Lung (tissue), 11 donors: ENCODE measurements at regions not wholly inside any gene's neighbourhood (a gene's known extent, or its start where the extent isn't known, plus 50 kb on each side); places are given as distances from the start of the nearest gene placed in this dataset.

Source experiments
- ATAC-seq: fragments of 200-7000 bp; cut with Tn5 transposase; one replicate; pipeline ENCODE4 v1.9.1; 2020; ENCODE audit warnings: moderate number of reproducible peaks; ENCODE audit not compliant: insufficient read depth, low FRiP score
- DNase-seq, 3 donors: peaks; one replicate each; pipeline ENCODE4 v3.0.0-alpha.2; 2013 to 2017
- H3K27ac ChIP-seq, 2 donors: one replicate each; pipeline ENCODE4 v1.5.1; 2013; ENCODE audit warnings: mild to moderate bottlenecking in 2 of 2, moderate library complexity in 2 of 2, control low read depth in 1 of 2, inconsistent platforms in 1 of 2, low read depth in 1 of 2, low read length in 1 of 2
- H3K27me3 ChIP-seq, 3 donors: one replicate each; pipeline ENCODE4 v1.5.1; 2013; ENCODE audit warnings: low read length in 2 of 3; ENCODE audit not compliant: control insufficient read depth in 3 of 3, insufficient read depth in 3 of 3
- H3K36me3 ChIP-seq, 4 donors: one replicate each; pipeline ENCODE4 v1.5.1; 2013; ENCODE audit warnings: low read length in 4 of 4, mild to moderate bottlenecking in 1 of 4, moderate library complexity in 1 of 4; ENCODE audit not compliant: control insufficient read depth in 4 of 4, insufficient read depth in 4 of 4
- H3K4me1 ChIP-seq, 5 donors: one replicate each; pipeline ENCODE4 v1.5.1; 2013; ENCODE audit warnings: low read length in 5 of 5, mild to moderate bottlenecking in 2 of 5, moderate library complexity in 1 of 5; ENCODE audit not compliant: control insufficient read depth in 5 of 5, insufficient read depth in 5 of 5
- H3K4me3 ChIP-seq: one replicate; pipeline ENCODE4 v1.5.1; 2013; ENCODE audit warnings: mild to moderate bottlenecking, control low read depth, moderate library complexity
- H3K9ac ChIP-seq, 2 donors: one replicate each; pipeline ENCODE4 v1.5.1; 2013; ENCODE audit warnings: low read length in 2 of 2, control low read depth in 1 of 2; ENCODE audit not compliant: insufficient read depth in 1 of 2
- H3K9me3 ChIP-seq, 4 donors: one replicate each; pipeline ENCODE4 v1.5.1; 2013; ENCODE audit warnings: low read length in 3 of 4, mild to moderate bottlenecking in 1 of 4, moderate library complexity in 1 of 4; ENCODE audit not compliant: control insufficient read depth in 4 of 4, insufficient read depth in 3 of 4
- WGBS, 2 donors: extraction: QIAGEN DNeasy Blood & Tissue Kit; methylation state at CpG; one replicate each; pipeline ENCODE4 v1.1.7; 2013; 5-methylcytosine and 5-hydroxymethylcytosine counted together
- TF ChIP-seq, protein P1 (sequence below): IDR thresholded peaks from 2 replicates; pipeline ENCODE4 v1.5.1; 2012; ENCODE audit warnings: mild to moderate bottlenecking; ENCODE audit errors: control extremely low read depth, extremely low read depth
- donor health status: control.
- donor health status: control.
- donor health status: Bipolar disorder and iron deficiency.
- donor health status: healthy.
- donor health status: DM: yes; HTN: yes; CAD: no.

DNA sequence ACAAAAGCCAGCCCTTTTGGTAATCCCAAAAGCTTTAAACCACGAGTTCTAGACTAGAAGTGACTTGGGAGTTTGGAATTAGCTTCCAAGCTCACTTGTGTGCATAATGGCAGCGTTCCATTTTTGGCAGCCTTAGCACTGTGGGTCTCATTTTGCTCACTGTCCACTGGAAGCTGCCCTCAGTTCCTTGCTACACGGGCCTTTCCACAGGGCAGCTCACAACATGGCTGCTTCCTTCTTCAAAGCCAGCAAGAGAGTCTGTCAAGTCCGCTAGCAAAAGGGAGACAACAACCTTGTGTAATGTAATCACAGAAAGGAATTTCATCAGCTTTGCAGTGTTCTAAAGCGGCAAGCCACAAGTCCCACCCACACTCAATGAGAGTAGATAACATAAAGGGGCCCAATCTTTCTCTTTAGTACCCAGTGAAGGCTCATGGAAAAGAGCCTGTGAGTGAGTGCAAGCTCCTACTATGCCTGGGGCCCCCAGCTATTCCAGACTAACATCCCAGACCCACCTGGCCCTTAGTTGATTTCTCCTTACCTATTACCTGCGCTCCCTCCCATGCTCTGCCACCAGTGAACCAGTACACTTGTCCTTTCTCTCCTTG lies 168.5 kb upstream of the FOXN2 start:
- Histone ChIP-seq H3K27me3 (no peaks in the 10 kb centered on the region), H3K4me1 (peaks cover 0 to 8% (median 2%) of the 10 kb centered on the region in 5 donors), H3K9me3 (no peaks in the 10 kb centered on the region), H3K36me3 (no peaks in the 10 kb centered on the region), H3K4me3 (no peak overlapping the region), H3K27ac (peak overlapping the region in 1 of 2 donors; percentile 59), H3K9ac (no peak overlapping the region)
- 63 to 68% methylated on average over 6 of the region's 6 CpGs for WGBS, 2 donors
- DNase-seq (peak in 2 of 3 donors; percentile 6 to 24), ATAC-seq (no peak)
- TF ChIP-seq, protein P1, sequence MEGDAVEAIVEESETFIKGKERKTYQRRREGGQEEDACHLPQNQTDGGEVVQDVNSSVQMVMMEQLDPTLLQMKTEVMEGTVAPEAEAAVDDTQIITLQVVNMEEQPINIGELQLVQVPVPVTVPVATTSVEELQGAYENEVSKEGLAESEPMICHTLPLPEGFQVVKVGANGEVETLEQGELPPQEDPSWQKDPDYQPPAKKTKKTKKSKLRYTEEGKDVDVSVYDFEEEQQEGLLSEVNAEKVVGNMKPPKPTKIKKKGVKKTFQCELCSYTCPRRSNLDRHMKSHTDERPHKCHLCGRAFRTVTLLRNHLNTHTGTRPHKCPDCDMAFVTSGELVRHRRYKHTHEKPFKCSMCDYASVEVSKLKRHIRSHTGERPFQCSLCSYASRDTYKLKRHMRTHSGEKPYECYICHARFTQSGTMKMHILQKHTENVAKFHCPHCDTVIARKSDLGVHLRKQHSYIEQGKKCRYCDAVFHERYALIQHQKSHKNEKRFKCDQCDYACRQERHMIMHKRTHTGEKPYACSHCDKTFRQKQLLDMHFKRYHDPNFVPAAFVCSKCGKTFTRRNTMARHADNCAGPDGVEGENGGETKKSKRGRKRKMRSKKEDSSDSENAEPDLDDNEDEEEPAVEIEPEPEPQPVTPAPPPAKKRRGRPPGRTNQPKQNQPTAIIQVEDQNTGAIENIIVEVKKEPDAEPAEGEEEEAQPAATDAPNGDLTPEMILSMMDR: no peak

DNA sequence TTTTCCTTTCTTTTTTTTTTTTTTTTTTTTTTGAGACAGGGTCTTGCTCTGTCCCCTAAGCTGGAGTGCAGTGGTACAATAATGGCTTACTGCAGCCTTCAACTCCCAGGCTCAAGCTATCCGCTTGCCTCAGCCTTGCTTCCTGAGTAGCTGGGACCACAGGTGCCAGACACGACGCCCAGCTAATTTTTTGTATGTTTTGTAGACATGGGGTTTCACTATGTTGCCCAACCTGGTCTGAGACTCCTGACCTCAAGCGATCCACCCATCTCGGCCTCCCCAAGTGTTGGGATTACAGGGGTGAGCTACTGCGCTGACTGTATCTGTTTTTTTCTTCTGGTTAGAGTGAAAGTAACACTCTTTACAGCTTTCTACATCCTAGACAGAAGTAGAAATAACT lies 167.9 kb upstream of the FOXN2 start:
- 58 to 85% methylated on average over 6 of the region's 6 CpGs for WGBS, 2 donors
- no peak for ATAC-seq
- H3K27ac ChIP-seq: no peak overlapping the region

DNA sequence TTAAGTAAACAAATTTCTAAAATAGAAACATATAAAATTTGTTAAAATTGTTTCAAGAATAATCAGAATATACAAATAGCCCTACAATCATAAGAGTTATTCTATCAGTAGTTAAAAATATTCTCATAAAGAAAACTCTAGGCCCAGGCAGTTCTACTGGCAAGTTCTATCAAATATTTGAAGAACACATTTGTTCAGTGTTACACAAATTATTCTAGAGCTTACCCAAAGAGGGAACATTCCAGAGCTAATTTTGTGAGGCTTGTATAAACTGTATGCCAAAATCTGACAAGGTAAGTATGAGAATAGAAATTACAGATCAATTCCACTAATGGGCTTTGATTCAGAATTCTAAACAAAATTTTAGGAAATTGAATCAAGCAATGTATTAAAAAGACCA lies 166.8 kb upstream of the FOXN2 start:
- H3K9me3 ChIP-seq: no peaks in the 10 kb centered on the region
- no peak overlapping the region for H3K9ac ChIP-seq
- no peaks in the 10 kb centered on the region for H3K27me3 ChIP-seq
- H3K4me3 ChIP-seq: no peak overlapping the region
- H3K36me3 ChIP-seq: no peaks in the 10 kb centered on the region
- ATAC-seq: no peak
- no peak for DNase-seq
- peaks cover 0 to 8% (median 2%) of the 10 kb centered on the region in 5 donors for H3K4me1 ChIP-seq
- TF ChIP-seq, protein P1: no peak
- H3K27ac ChIP-seq: no peak overlapping the region

More for the DNA sequence above, 167.9 kb upstream of the FOXN2 start:
- no peaks in the 10 kb centered on the region for H3K27me3 ChIP-seq
- H3K4me1 ChIP-seq: peaks cover 0 to 8% (median 2%) of the 10 kb centered on the region in 5 donors
- H3K4me3 ChIP-seq: no peak overlapping the region
- TF ChIP-seq, protein P1: no peak
- no peaks in the 10 kb centered on the region for H3K9me3 ChIP-seq
- no peak overlapping the region for H3K9ac ChIP-seq
- DNase-seq: no peak
- H3K36me3 ChIP-seq: no peaks in the 10 kb centered on the region

DNA sequence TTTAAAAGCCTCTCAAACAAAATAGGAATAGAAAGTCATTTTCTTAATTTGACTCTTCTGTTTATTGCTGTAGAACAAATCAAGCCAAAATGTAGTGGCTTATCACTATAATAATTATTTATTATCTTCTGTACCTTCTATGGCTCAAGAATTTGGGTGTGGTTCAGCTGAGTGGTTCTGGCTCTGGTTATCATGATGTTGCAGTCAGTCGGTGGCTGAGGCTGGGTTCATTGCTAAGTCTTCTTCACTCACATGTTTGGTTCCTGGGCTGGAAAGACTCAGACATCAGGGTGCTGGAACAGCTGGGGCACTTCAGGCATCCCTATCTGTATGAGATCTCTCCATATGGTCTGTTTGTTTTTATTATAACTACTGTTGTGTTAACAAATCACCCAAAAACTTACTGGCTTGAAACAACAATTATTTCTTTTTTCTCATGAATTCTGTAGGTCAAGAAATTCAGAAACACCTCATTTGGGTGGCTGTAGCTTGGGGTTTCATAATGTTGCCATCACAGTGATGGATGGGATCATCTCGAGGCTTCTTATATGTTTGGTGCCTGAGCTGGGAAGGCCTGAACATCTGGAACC lies 165.5 kb upstream of the FOXN2 start:
- Histone ChIP-seq H3K4me3 (no peak overlapping the region), H3K27ac (no peak overlapping the region), H3K27me3 (no peaks in the 10 kb centered on the region), H3K9ac (no peak overlapping the region), H3K4me1 (peaks cover 0 to 8% (median 2%) of the 10 kb centered on the region in 5 donors), H3K36me3 (no peaks in the 10 kb centered on the region), H3K9me3 (no peaks in the 10 kb centered on the region)
- 48 to 61% methylated on average over 2 of the region's 2 CpGs for WGBS, 2 donors
- DNase-seq (peak in 2 of 3 donors; percentile 29 to 62), ATAC-seq (no peak)
- TF ChIP-seq, protein P1: no peak
